Fibroblast of mammary gland (primary cell): ENCODE measurements at regions not wholly inside any gene's neighbourhood (a gene's known extent, or its start where the extent isn't known, plus 50 kb on each side); places are given as distances from the start of the nearest gene placed in this dataset.

Experiments
- DNase-seq: peaks from one replicate; pipeline ENCODE4 v3.0.0-alpha.2; 2010; ENCODE audit warnings: low read depth
- H3K4me3 ChIP-seq: 2 replicates; pipeline ENCODE4 v1.5.1; 2011; ENCODE audit warnings: low read depth, mild to moderate bottlenecking, low read length, moderate library complexity; ENCODE audit not compliant: control insufficient read depth
- TF ChIP-seq, protein P1 (sequence below): conservative IDR thresholded peaks from 2 replicates; pipeline ENCODE4 v1.5.1; 2011; ENCODE audit warnings: low read depth, low read length, inconsistent platforms; ENCODE audit not compliant: control insufficient read depth, insufficient read depth

DNA sequence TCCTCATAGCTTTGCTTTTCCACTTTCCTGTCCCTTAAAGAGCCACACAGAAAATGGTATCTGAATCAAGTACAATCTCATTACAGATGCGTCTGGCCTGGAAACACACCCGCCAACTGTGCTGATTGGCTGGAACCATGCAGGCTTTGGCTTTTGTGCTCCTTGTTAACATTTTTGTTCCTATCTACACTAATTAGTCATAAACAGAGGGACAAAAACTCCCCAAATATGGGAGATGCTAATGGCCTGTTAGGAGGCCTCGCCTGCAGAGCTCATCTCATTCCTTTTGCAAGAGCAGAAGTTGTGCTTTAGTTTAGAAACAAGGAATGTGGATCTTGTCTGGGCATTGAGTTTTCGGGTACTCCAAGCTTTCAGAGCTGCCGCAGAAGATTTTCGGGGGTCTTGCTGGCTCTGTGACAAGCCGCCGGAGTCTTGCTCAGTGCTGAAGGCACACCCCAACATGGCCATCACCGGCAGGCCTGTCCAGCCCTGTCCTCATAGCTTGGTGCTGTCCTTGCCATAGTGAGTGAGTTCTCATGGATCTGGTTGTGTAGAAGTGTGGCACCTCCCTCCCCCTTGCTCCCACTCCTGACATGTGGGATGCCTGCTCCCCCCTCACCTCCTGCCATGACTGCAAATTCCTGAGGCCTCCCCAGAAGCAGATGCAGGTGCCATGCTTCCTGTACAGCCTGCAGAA lies 69.8 kb downstream of the METRNL start:
- H3K4me3 ChIP-seq: no peak overlapping the region
- DNase-seq: no peak
- TF ChIP-seq, protein P1, sequence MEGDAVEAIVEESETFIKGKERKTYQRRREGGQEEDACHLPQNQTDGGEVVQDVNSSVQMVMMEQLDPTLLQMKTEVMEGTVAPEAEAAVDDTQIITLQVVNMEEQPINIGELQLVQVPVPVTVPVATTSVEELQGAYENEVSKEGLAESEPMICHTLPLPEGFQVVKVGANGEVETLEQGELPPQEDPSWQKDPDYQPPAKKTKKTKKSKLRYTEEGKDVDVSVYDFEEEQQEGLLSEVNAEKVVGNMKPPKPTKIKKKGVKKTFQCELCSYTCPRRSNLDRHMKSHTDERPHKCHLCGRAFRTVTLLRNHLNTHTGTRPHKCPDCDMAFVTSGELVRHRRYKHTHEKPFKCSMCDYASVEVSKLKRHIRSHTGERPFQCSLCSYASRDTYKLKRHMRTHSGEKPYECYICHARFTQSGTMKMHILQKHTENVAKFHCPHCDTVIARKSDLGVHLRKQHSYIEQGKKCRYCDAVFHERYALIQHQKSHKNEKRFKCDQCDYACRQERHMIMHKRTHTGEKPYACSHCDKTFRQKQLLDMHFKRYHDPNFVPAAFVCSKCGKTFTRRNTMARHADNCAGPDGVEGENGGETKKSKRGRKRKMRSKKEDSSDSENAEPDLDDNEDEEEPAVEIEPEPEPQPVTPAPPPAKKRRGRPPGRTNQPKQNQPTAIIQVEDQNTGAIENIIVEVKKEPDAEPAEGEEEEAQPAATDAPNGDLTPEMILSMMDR: no peak

- peak; percentile 24 for DNase-seq
- no peak overlapping the region for H3K4me3 ChIP-seq
- TF ChIP-seq, protein P1: no peak
These were observed 70.4 kb downstream of the METRNL start for GRCh38 chr17:83149761-83150251.

DNA sequence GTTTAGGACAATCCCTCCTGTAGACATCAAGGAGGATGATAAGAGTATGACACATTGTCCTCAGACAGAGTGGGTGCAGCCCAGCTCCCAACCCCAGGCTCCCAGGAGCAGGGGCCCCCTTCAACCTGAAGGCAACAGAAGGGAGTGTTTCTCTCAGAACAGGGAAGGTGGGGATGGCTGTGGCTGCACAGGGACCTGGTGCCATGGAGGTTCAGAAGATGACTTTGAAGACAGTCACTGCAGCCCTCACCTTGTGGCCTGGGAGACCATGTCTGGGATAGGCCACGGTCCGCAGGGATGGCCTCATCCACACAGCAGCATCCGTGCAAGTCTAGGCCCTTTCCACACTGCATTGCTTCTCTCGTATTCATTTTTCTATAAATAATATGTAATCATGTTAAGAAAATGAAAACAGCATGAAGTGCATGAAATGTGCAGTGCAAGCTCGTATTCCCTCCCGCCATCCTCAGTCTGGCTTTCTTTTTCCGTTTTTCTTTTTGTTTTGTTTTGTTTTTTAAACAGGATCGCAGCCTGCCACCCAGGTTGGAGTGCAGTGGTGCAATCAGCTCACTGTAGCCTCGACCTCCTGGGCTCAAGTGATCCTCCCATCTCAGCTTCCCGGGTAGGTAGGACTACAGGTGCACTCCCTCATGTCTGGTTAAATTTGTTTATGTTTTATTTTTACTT lies 71.1 kb downstream of the METRNL start:
- H3K4me3 ChIP-seq: no peak overlapping the region
- no peak for DNase-seq
- TF ChIP-seq, protein P1: no peak

GRCh38 chr17:83151056-83151441 lies 71.6 kb downstream of the METRNL start:
- TF ChIP-seq, protein P1: no peak
- no peak overlapping the region for H3K4me3 ChIP-seq
- no peak for DNase-seq

DNA sequence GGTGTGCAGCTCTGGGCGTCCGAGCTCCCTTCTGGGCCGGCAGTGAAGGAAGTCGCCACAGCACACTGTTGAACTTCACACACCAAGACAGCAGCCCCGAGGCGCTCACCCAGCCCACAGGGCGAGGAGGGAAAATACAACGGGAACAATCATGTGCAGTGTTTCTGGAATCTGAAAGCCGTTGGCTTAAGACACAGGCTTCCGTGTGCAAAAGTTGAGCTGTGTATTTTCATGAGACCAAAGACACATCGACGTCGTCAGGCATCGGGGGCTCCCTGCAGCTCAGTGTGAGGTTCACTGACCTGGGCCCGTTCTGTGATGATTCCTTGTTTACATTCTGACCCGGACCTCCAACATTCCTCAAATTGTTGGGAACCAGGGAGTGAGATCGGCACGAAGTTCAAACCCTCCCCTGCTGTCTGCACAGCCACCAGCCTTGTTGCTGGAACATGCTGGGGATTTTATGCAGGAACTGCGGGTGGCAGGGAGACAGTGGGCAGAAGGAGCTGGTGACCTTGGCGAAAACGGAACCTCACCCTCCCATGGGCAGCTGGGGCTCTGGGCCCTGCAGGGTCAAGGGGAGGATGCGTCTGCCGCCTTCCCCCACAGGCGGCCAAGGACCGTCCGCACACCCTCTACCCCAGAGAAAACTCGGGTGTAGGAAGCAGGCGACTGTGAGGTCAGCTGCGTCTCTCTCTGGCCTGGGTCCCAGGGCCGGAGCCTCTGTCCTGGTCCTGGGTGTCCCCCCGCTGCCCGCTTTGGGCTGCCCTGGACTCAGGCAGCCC lies 72.2 kb downstream of the METRNL start:
- DNase-seq: peak; percentile 4
- H3K4me3 ChIP-seq: no peak overlapping the region
- TF ChIP-seq, protein P1: no peak

DNA sequence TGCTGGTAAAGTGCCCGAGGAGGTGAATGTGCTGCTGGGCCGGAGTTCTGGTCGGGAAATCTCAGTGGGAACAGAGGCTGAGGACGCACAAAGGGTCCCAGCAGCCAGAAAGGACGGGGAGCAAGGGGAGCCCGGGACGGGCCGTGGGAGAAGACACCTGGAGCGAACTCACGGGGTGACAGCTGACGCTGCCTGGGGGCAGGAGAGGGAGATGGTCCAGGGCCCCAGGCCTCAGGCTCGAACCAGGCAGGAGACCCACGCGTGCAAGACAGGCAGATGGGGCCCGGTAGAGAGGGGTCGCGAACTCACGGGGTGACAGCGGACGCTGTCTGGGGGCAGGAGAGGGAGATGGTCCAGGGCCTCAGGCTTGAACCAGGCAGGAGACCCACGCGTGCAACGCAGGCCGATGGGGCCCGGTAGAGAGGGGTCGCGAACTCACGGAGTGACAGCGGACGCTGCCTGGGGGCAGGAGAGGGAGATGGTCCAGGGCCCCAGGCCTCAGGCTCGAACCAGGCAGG lies 72.9 kb downstream of the METRNL start:
- TF ChIP-seq, protein P1: no peak
- no peak for DNase-seq
- no peak overlapping the region for H3K4me3 ChIP-seq
